H9 (cell line): ENCODE measurements at regions not wholly inside any gene's neighbourhood (a gene's known extent, or its start where the extent isn't known, plus 50 kb on each side); places are given as distances from the start of the nearest gene placed in this dataset.
A peak's percentile ranks its signal among the peaks of the same experiment; 100 is the strongest.

Source experiments
- DNase-seq: peaks from one replicate; pipeline ENCODE4 v3.0.0-alpha.2; 2017
- H2AFZ ChIP-seq: one replicate; pipeline ENCODE4 v1.6.1; 2013; ENCODE audit warnings: mild to moderate bottlenecking, low read length, control low read depth, moderate library complexity
- H2AK5ac ChIP-seq: 2 replicates; pipeline ENCODE4 v1.6.1; 2013; ENCODE audit warnings: low read length, control low read depth, mixed read lengths; ENCODE audit not compliant: insufficient read length
- H2BK120ac ChIP-seq: one replicate; pipeline ENCODE4 v1.6.1; 2013; ENCODE audit warnings: low read depth, mild to moderate bottlenecking, low read length, control low read depth, inconsistent platforms; ENCODE audit not compliant: poor library complexity, severe bottlenecking
- H2BK12ac ChIP-seq: 2 replicates; pipeline ENCODE4 v1.6.1; 2013; ENCODE audit warnings: low read length, control low read depth, mixed read lengths, low read depth; ENCODE audit not compliant: insufficient read length
- H2BK15ac ChIP-seq: 2 replicates; pipeline ENCODE4 v1.6.1; 2013; ENCODE audit warnings: low read depth, low read length, control low read depth
- H2BK20ac ChIP-seq: one replicate; pipeline ENCODE4 v1.6.1; 2013; ENCODE audit warnings: low read depth, mild to moderate bottlenecking, low read length, control low read depth, inconsistent platforms; ENCODE audit not compliant: poor library complexity, severe bottlenecking
- H2BK5ac ChIP-seq: 2 replicates; pipeline ENCODE4 v1.6.1; 2013; ENCODE audit warnings: low read length, control low read depth, mixed read lengths; ENCODE audit not compliant: insufficient read length
- H3K14ac ChIP-seq: 2 replicates; pipeline ENCODE4 v1.6.1; 2013; ENCODE audit warnings: low read length, control low read depth; ENCODE audit not compliant: insufficient read depth
- H3K18ac ChIP-seq: 2 replicates; pipeline ENCODE4 v1.6.1; 2013; ENCODE audit warnings: low read depth, mild to moderate bottlenecking, mixed read lengths, low read length, control low read depth; ENCODE audit not compliant: insufficient read length
- H3K23ac ChIP-seq: 2 replicates; pipeline ENCODE4 v1.6.1; 2013; ENCODE audit warnings: low read length, control low read depth, mixed read lengths, low read depth; ENCODE audit not compliant: insufficient read length
- H3K23me2 ChIP-seq: 2 replicates; pipeline ENCODE4 v1.6.1; 2013; ENCODE audit warnings: low read depth, mild to moderate bottlenecking, mixed read lengths, low read length, control low read depth; ENCODE audit not compliant: insufficient read length, poor library complexity, severe bottlenecking
- H3K27ac ChIP-seq: 2 replicates; pipeline ENCODE4 v1.5.1; 2013; ENCODE audit warnings: low read length, control low read depth, mixed read lengths, low read depth; ENCODE audit not compliant: insufficient read length
- H3K27me3 ChIP-seq: 2 replicates; pipeline ENCODE4 v1.6.1; 2013; ENCODE audit warnings: low read length, control low read depth, inconsistent platforms; ENCODE audit not compliant: insufficient read depth
- H3K4ac ChIP-seq: 2 replicates; pipeline ENCODE4 v1.6.1; 2013; ENCODE audit warnings: low read depth, mild to moderate bottlenecking, control low read depth, inconsistent platforms, low read length, moderate library complexity
- H3K4me1 ChIP-seq: 2 replicates; pipeline ENCODE4 v1.6.1; 2013; ENCODE audit warnings: low read length, control low read depth, inconsistent platforms; ENCODE audit not compliant: insufficient read depth
- H3K4me2 ChIP-seq: 2 replicates; pipeline ENCODE4 v1.6.1; 2013; ENCODE audit warnings: low read length, control low read depth, mixed read lengths; ENCODE audit not compliant: insufficient read length, insufficient read depth
- H3K56ac ChIP-seq: 2 replicates; pipeline ENCODE4 v1.6.1; 2013; ENCODE audit warnings: low read depth, mild to moderate bottlenecking, mixed read lengths, low read length, control low read depth; ENCODE audit not compliant: insufficient read length
- H3K79me1 ChIP-seq: 2 replicates; pipeline ENCODE4 v1.6.1; 2013; ENCODE audit warnings: low read depth, mild to moderate bottlenecking, moderate library complexity, low read length, control low read depth, inconsistent platforms; ENCODE audit not compliant: insufficient read depth, poor library complexity, severe bottlenecking
- H3K79me2 ChIP-seq: 2 replicates; pipeline ENCODE4 v1.6.1; 2013; ENCODE audit warnings: low read length, control low read depth, inconsistent platforms; ENCODE audit not compliant: insufficient read depth
- H3K9ac ChIP-seq: 2 replicates; pipeline ENCODE4 v1.6.1; 2013; ENCODE audit warnings: low read length, control low read depth, mixed read lengths; ENCODE audit not compliant: insufficient read length; ENCODE audit errors: extremely low read depth
- H3K9me3 ChIP-seq: one replicate; pipeline ENCODE4 v1.6.1; 2013; ENCODE audit warnings: low read depth, low read length, inconsistent platforms; ENCODE audit not compliant: control insufficient read depth
- H3T11ph ChIP-seq: one replicate; pipeline ENCODE4 v1.6.1; 2013; ENCODE audit warnings: mild to moderate bottlenecking, low read length, control low read depth, inconsistent platforms
- H4K20me1 ChIP-seq: one replicate; pipeline ENCODE4 v1.6.1; 2013; ENCODE audit not compliant: control insufficient read depth, insufficient read length, insufficient read depth
- H4K5ac ChIP-seq: 2 replicates; pipeline ENCODE4 v1.6.1; 2013; ENCODE audit warnings: low read depth, mild to moderate bottlenecking, mixed read lengths, low read length, control low read depth; ENCODE audit not compliant: insufficient read length
- H4K8ac ChIP-seq: replicated peaks from 2 replicates; pipeline ENCODE4 v1.6.1; 2013; ENCODE audit warnings: low read length, control low read depth, mixed read lengths, low read depth; ENCODE audit not compliant: insufficient read length
- H4K91ac ChIP-seq: 2 replicates; pipeline ENCODE4 v1.6.1; 2013; ENCODE audit warnings: low read depth, mild to moderate bottlenecking, moderate library complexity, mixed read lengths, low read length, control low read depth; ENCODE audit not compliant: insufficient read length
- H3K27ac Mint-ChIP-seq, 3 experiments: 2 replicates in 2 of 3; 3 replicates in 1 of 3; pipeline ENCODE4 v1.8.0; 2020 to 2021; ENCODE audit warnings: mixed read lengths in 3 of 3, mild to moderate bottlenecking in 1 of 3, moderate library complexity in 1 of 3
- H3K27me3 Mint-ChIP-seq: 2 replicates; pipeline ENCODE4 v1.8.0; 2021; ENCODE audit warnings: low read depth, mild to moderate bottlenecking, moderate library complexity, mixed read lengths
- H3K36me3 Mint-ChIP-seq, 3 experiments: 2 replicates in 2 of 3; 3 replicates in 1 of 3; pipeline ENCODE4 v1.8.0; 2020 to 2021; ENCODE audit warnings: low read depth in 3 of 3, mixed read lengths in 3 of 3; ENCODE audit not compliant: insufficient read depth in 1 of 3
- H3K4me1 Mint-ChIP-seq, 2 experiments: 2 replicates each; pipeline ENCODE4 v1.8.0; 2020; ENCODE audit warnings: mixed read lengths in 2 of 2
- H3K4me3 Mint-ChIP-seq, 2 experiments: 2 replicates in 1 of 2; 3 replicates in 1 of 2; pipeline ENCODE4 v1.8.0; 2020 to 2021; ENCODE audit warnings: mild to moderate bottlenecking in 2 of 2, mixed read lengths in 2 of 2, moderate library complexity in 1 of 2
- H3K9me3 Mint-ChIP-seq, 2 experiments: 2 replicates in 1 of 2; 3 replicates in 1 of 2; pipeline ENCODE4 v1.8.0; 2020; ENCODE audit warnings: mild to moderate bottlenecking in 2 of 2, mixed read lengths in 2 of 2, moderate library complexity in 1 of 2
- WGBS: extraction: QIAGEN DNeasy Blood & Tissue Kit; methylation state at CpG from one replicate; pipeline ENCODE4 v1.1.7; 2013; ENCODE audit warnings: missing lambda C conversion rate, low lambda C conversion rate, mixed read lengths; ENCODE audit not compliant: insufficient read length; ENCODE audit errors: extremely low coverage; 5-methylcytosine and 5-hydroxymethylcytosine counted together
- TF ChIP-seq, protein P1 (sequence below): fragments of 200-600 bp; sonication (generic); conservative IDR thresholded peaks from 3 replicates; pipeline ENCODE4 v1.8.0; 2021; ENCODE audit warnings: antibody characterized with exemption, mild to moderate bottlenecking

DNA sequence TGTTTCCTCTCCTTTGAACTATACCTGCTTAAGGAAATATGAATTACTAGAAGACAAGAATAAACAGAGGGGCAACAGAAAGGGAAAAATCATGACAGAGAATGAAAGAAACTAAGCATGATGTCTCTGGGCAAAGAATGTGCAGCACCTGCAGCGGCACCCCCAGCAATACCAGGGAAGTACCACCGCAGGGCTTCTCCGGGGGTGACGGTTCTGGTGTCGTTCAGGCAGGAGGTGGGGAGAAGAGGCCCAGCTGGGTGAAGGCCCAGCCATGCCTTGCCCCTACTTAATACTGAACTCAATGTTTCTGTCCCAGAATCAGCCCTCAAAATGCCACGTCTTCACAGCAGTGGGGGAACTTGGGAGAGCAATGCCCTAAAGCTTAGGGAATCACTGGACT, 337.6 kb downstream of the CDC14C start:
- Histone ChIP-seq H3K4ac (no peak overlapping the region), H3K9ac (no peak overlapping the region), H2AFZ (no peak overlapping the region), H2AK5ac (no peak overlapping the region), H4K8ac (no peak overlapping the region), H2BK5ac (no peak overlapping the region), H3T11ph (no peak overlapping the region), H3K4me2 (no peak overlapping the region), H3K27ac (no peak overlapping the region), H2BK20ac (no peak overlapping the region), H2BK15ac (no peak overlapping the region), H3K9me3 (no peaks in the 10 kb centered on the region), H3K4me1 (no peaks in the 10 kb centered on the region), H4K91ac (no peak overlapping the region), H3K79me1 (no peaks in the 10 kb centered on the region), H2BK12ac (no peak overlapping the region), H3K14ac (no peak overlapping the region), H3K79me2 (no peaks in the 10 kb centered on the region), H4K5ac (no peak overlapping the region), H3K18ac (no peak overlapping the region), H3K23ac (no peak overlapping the region), H2BK120ac (no peak overlapping the region), H3K27me3 (no peaks in the 10 kb centered on the region), H3K56ac (no peak overlapping the region), H4K20me1 (no peaks in the 10 kb centered on the region), H3K23me2 (no peaks in the 10 kb centered on the region)
- Mint-ChIP-seq H3K9me3 (no peaks in the 10 kb centered on the region), H3K27me3 (no peaks in the 10 kb centered on the region; the same call in 1 of the 2 replicates), H3K36me3 (no peaks in the 10 kb centered on the region), H3K4me1 (peaks cover 2 to 4% of the 10 kb centered on the region in 2 experiments; a peak in 1 of 4 replicates), H3K27ac (0 out of 7 replicates have a peak overlapping the region, but pooled peaks of 1 of the 3 experiments have one; percentile 20), H3K4me3 (no peak overlapping the region)
- TF ChIP-seq, protein P1, sequence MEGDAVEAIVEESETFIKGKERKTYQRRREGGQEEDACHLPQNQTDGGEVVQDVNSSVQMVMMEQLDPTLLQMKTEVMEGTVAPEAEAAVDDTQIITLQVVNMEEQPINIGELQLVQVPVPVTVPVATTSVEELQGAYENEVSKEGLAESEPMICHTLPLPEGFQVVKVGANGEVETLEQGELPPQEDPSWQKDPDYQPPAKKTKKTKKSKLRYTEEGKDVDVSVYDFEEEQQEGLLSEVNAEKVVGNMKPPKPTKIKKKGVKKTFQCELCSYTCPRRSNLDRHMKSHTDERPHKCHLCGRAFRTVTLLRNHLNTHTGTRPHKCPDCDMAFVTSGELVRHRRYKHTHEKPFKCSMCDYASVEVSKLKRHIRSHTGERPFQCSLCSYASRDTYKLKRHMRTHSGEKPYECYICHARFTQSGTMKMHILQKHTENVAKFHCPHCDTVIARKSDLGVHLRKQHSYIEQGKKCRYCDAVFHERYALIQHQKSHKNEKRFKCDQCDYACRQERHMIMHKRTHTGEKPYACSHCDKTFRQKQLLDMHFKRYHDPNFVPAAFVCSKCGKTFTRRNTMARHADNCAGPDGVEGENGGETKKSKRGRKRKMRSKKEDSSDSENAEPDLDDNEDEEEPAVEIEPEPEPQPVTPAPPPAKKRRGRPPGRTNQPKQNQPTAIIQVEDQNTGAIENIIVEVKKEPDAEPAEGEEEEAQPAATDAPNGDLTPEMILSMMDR, result no peak
- no CpG with 5 or more reads among the region's 6 CpGs for WGBS
- no peak for DNase-seq
